ENCODE measurements at regions not wholly inside any gene's neighbourhood (a gene's known extent, or its start where the extent isn't known, plus 50 kb on each side); places are given as distances from the start of the nearest gene placed in this dataset.

- WGBS, 4 donors: 51 to 58% (median 56%) methylated on average over 4 of the region's 4 CpGs
- intact Hi-C loops (cut with DNase I): no loop called here
- Histone ChIP-seq H3K4me1 (no peaks in the 10 kb centered on the region), H3K36me3 (no peaks in the 10 kb centered on the region), H3K27ac (no peak overlapping the region), H3K9me3 (no peaks in the 10 kb centered on the region), H3K4me3 (no peak overlapping the region), H3K27me3 (no peaks in the 10 kb centered on the region)
- TF ChIP-seq POLR2A (IDR thresholded peaks at IDR 0.05): no peak
- ATAC-seq (no peak), DNase-seq (no peak)
Measured at GRCh38 chr15:53274630-53275029, 484.5 kb upstream of the ONECUT1 start.

DNA sequence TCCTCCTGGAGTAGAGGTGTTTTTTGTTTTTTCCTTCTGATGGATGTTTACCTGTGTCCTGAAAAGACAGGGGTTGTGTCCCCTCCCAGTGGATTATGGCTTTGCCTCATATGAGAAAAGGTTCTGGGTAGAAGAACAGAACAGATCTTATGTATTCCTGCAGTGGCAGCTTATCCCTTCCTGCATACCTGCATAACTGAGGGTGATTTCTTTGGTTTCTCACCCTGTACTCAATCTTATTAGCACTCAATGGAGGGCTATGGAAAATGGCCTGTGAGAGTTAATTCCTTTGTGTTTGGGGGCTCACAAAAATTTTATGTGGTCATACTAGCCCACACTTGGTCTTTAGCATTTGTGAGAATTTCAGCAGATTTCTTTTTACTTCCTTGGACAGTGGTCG, 482.0 kb upstream of the ONECUT1 start:
- H3K27ac ChIP-seq: no peak overlapping the region
- H3K36me3 ChIP-seq: no peaks in the 10 kb centered on the region
- H3K4me1 ChIP-seq: no peaks in the 10 kb centered on the region
- no peak overlapping the region for H3K4me3 ChIP-seq
- no peaks in the 10 kb centered on the region for H3K27me3 ChIP-seq
- TF ChIP-seq CTCF (IDR thresholded peaks at IDR 0.05): no peak
- TF ChIP-seq POLR2A (IDR thresholded peaks at IDR 0.05): no peak
- intact Hi-C loops (cut with DNase I): no loop called here
- no peaks in the 10 kb centered on the region for H3K9me3 ChIP-seq
- DNase-seq (no peak), ATAC-seq (no peak)
- WGBS, 4 donors: 0% methylated on average over 1 of the region's 1 CpG

GRCh38 chr15:53266176-53266575, 476.0 kb upstream of the ONECUT1 start:
- Histone ChIP-seq H3K27ac (no peak overlapping the region), H3K4me1 (no peaks in the 10 kb centered on the region), H3K4me3 (no peak overlapping the region), H3K36me3 (no peaks in the 10 kb centered on the region), H3K9me3 (no peaks in the 10 kb centered on the region), H3K27me3 (no peaks in the 10 kb centered on the region)
- DNase-seq: no peak
- WGBS, 4 donors: 37 to 50% (median 43%) methylated on average over 2 of the region's 2 CpGs
- no peak for TF ChIP-seq CTCF (IDR thresholded peaks at IDR 0.05)
- no peak for TF ChIP-seq POLR2A (IDR thresholded peaks at IDR 0.05)
- intact Hi-C loops (cut with DNase I): loop anchor here in 1 of 10 donors (10.0 kb wide), 1 partner anchor 61 kb away; no protein-coding TSS in a partner anchor
- no peak for ATAC-seq

DNA sequence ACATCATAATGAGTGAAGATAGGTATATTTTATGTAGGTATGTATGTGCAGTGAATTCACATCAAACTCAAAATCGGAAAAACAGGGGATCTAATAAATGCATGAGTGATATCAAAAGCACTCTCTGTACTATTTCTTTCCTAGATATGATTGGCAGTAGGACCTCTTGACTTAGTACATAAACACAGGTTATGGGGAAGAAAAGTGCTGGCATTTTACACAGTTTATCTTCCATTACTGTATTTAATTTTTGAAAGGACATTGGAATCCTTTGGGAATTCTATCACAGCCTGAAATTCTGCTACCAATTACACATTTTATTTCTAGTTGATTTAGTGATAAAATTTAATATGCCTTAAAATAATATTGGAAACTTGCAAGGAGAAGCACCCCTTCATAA, 470.5 kb upstream of the ONECUT1 start:
- ATAC-seq: no peak
- Histone ChIP-seq H3K9me3 (no peaks in the 10 kb centered on the region), H3K4me1 (no peaks in the 10 kb centered on the region), H3K36me3 (no peaks in the 10 kb centered on the region), H3K27ac (no peak overlapping the region), H3K27me3 (no peaks in the 10 kb centered on the region), H3K4me3 (no peak overlapping the region)
- no peak for TF ChIP-seq POLR2A (IDR thresholded peaks at IDR 0.05)
- TF ChIP-seq CTCF (IDR thresholded peaks at IDR 0.05): no peak
- WGBS, 4 donors: 59 to 75% (median 74%) methylated on average over 1 of the region's 1 CpG
- no peak for DNase-seq
- intact Hi-C loops (cut with DNase I): loop anchor here in 1 of 10 donors (10.0 kb wide), 1 partner anchor 56 kb away; no protein-coding TSS in a partner anchor

DNA sequence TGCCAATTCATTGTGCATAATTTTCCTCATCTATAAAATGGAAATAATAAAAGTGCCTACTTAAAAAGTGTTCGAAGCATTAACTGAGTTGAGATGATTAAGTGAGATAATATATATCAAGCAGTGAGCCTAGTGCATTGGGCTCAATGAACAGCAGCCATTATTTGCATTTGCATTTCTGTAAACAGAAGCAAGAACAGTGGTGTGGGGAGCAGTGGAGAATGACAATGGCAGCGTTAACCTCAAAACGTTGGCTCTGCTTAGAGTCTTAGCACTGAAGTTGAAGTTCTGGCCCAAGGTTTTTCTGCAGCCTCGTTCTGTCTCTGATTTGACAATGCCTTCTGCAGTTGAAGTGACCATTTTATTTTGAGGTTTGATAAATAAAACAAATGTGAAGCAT, 466.3 kb upstream of the ONECUT1 start:
- intact Hi-C loops (cut with DNase I): loop anchor here in 1 of 10 donors (10.0 kb wide), 1 partner anchor 48 kb away; no protein-coding TSS in a partner anchor
- no peaks in the 10 kb centered on the region for H3K9me3 ChIP-seq
- no peaks in the 10 kb centered on the region for H3K4me1 ChIP-seq
- ATAC-seq (no peak), DNase-seq (no peak)
- TF ChIP-seq POLR2A (IDR thresholded peaks at IDR 0.05) (no peak), CTCF (IDR thresholded peaks at IDR 0.05) (no peak)
- H3K27ac ChIP-seq: no peak overlapping the region
- 65 to 78% (median 73%) methylated on average over 4 of the region's 4 CpGs for WGBS, 4 donors
- no peak overlapping the region for H3K4me3 ChIP-seq
- no peaks in the 10 kb centered on the region for H3K36me3 ChIP-seq
- H3K27me3 ChIP-seq: no peaks in the 10 kb centered on the region
